ENCODE measurements at regions not wholly inside any gene's neighbourhood (a gene's known extent, or its start where the extent isn't known, plus 50 kb on each side); places are given as distances from the start of the nearest gene placed in this dataset.

- DNase-seq (ENCODE audit: low read depth in 2 of 2): no peak
Observed at GRCh38 chr5:67374378-67374777, 177.8 kb upstream of the CD180 start.

- DNase-seq (ENCODE audit: low read depth in 2 of 2): no peak
Observed at GRCh38 chr5:67373518-67373917, 176.9 kb upstream of the CD180 start.

DNA sequence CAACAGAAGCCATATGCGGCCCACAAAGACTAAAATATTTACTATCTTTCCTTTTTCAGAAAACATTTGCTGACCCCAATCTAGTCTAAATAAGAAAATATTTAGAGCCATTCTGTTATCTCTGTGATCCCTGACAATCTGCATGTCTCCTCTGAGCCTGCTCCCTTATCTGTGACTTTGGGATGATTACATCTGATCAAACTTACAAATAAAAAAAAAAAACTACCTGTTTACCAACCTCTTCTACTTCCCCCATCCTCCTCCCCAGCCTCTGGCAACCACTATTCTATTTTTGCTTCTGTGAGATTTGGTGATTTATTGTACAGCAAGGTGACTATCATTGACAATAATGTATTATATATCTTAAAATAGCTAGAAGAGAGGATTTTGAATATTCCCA, 176.3 kb upstream of the CD180 start:
- DNase-seq (ENCODE audit: low read depth in 2 of 2): no peak

DNA sequence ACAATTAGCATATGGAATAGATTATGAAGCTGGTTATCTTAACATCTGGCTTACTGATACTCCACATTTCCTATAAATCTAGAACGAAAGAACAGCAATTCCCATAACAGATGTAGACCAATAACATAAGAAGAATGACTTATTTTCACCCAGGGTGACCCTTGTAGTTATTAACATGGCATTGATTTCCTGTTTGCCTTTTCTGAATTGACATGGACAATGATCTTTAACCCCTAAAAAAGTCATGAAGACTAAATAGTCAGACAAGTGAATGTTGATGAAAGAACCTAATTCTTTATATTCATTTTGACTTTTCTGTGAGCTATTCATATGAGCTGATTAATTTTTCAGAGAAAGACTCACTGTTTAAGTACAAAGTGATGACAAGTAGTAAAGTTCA, 175.3 kb upstream of the CD180 start:
- no peak for DNase-seq (ENCODE audit: low read depth in 2 of 2)

- DNase-seq (ENCODE audit: low read depth in 2 of 2): no peak
Observed at GRCh38 chr5:67366691-67367395, 170.2 kb upstream of the CD180 start.

DNA sequence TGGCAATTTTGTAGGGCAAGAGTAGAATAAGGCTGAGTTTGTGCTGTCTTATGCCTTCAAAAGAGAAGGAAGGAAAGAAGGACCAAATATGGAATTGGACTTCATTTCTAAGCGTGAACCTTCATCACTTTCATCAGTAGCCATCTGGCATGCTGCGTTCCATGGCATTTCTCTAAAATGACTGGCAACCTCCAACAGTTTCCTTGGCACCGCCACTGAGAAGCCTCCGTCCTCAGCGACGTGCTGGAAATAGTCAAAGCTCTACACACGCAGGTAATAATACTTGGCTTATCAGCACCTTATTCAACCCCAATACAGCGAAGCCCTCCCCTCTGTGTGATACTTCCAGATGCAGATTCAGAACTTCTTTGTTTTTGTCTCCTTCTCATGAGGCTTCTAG, 169.7 kb upstream of the CD180 start:
- no peak for DNase-seq (ENCODE audit: low read depth in 2 of 2)

DNA sequence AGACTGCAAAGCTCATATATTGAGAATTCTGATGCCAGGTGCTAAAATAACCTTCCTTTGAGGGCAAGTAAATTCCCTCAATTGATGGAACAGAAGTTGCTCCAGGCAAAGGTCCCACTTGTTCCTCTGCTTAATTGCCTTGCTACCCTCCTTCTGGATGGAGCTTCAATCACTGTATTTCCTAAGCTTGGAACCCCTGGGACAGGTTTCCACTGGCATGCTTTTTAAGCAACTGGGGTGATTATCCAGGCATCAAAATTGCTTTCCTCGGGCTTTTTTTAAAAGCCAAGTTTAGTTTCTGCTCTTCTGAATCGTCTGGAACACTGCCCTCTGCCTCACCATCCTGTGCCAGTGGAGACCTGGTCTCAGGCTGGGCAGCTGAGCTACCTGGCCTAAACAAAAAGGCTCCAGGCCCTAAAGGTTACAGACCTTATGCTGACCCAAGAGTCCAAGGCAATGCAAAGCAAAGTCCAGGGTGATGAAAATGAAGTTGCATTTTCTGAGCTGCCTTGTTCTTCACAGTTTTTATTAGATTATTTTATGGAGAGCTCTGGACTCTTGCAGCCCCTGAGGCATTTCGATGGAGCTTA, 167.9 kb upstream of the CD180 start:
- no peak for DNase-seq (ENCODE audit: low read depth in 2 of 2)

GRCh38 chr5:67363963-67364362, 167.4 kb upstream of the CD180 start:
- no peak for DNase-seq (ENCODE audit: low read depth in 2 of 2)

DNA sequence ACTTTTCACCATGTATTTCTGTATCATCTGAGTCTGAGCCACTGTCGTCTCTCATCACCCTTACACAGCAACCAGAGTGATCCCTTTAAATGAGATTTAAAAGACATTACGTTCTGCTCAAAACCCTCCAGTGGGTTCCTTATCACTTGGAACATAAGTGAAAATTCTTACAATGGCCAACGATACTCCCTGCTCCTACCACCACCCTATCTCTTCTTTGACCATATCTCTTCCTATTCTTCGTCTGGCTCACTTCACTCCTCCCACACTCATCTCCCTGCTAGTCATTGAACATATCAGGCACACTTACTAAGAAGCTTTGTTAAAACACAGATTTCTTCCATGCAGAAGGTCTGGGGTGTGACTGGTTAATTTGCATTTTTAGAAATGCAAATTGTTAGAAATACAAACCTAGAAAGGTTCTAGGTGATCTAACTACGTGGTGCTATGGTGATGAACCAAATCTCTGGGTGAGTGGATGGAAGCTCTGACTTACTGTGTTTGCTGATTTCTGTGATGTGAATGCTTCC, 166.6 kb upstream of the CD180 start:
- DNase-seq (ENCODE audit: low read depth in 2 of 2): no peak

DNA sequence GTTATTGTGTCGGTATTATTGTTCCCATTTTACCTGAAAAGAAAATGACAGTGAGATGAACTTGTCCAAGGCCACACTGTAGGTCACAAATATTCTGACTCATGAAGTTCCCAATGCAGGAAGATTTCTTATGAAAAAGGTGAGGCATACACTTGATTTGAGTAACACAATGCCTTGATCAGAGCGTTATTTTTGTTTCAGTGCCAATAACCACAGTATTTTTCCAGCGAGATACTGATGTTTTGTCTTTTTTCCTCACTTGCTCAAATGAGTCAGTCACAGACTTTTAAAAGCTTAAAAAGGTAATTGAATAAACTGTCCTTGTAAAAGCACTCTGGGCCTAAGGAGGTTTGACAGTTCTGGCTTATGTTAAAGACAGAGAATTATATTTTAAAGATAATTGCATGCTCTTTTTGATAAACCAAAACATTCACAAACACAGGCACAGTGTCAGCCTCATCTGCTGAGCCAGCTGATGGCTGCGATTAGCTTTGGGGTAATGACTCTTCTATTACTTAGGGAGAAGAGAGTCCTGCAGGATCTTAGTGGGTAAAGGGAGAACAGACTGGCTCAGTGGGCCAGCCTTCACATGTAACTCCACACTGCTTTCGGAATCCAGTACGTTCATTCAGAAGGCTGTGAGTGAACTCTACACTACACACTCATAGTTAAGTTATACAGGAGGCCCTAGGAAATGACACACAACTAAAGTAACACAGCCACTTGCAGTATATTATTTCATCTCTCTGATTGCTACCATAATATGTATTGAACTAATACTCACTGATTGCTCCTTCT, 165.5 kb upstream of the CD180 start:
- no peak for DNase-seq (ENCODE audit: low read depth in 2 of 2)

DNA sequence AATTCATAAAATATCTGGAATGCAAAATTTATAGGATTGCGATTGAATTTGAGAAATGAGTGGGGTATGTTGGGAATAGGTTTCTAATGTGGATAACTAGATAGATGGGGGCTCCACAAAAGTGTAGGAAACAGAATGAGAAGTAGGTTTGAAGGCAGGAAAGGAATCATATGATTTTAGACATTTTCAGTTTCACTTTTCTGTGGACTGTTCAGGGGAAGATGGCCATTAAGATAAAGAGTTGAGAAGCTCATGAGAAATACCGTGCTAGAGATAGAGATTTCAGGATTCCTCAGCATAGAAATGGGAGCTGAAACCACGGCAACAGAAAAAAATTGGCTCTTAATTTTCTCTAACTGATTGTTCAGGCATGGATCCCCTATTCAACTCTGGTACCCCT, 163.4 kb upstream of the CD180 start:
- no peak for DNase-seq (ENCODE audit: low read depth in 2 of 2)

DNA sequence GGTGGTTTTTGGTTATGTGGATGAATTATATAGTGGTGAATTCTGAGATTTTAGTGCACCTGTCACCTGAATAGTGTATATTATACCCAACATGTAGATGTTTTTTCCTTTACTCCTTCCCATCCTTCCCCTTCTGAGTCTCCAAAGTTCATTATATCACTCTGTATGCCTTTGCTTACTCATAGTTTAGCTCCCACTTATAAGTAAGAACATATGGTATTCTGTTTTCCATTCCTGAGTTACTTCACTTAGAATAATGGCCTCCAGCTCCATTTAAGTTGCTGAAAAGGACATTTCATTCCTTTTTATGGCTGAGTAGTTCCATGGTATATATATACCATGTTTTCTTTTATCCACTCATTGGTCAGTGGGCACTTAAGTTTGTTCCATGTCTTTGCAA, 161.6 kb upstream of the CD180 start:
- DNase-seq (ENCODE audit: low read depth in 2 of 2): no peak

GRCh38 chr5:67355120-67355713, 158.6 kb upstream of the CD180 start:
- no peak for DNase-seq (ENCODE audit: low read depth in 2 of 2)

DNA sequence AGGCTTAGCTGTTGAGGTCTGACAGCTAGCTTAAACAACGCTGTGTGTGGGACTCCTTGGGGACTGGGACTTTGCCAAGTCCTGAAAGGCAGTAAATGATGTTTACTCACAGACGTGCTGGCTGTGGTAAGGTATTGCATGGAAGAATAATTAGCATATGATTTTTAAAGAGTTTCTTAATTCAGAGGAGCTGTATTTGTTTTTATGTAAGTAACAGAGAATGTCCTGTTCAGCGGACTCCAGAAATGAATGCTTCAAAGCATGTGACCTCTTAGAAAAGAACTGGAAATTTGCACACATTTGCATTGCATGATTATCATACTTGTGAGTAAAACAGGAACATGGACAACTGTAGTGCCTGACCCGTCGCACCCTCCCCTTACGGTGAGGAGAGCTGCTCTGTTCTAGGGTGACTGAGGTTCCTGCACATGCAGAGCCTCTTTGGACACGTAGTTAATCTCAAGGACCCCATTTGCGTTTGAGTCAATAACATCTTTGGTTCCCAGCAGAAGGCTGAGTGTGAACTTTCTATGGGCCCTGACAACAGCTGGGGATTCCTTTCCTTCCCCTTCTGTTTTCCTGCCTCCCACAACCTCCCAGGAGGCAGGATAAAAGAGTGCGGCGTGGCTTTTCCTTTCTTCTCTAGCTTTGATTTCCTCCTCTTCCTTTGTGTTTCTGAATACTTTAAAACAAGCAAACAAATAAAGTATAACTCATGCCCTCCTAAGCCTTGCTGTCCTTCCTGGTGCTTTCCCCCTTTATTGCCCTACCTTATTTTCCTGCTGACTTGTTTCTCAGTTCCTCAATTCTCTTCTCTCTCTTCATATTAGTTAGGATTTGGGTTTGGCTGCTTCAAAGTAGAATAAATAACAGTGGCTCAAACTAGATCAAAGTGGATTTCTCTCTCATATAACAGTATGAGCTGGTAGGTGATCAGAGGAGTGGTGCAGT, 157.2 kb upstream of the CD180 start:
- DNase-seq (ENCODE audit: low read depth in 2 of 2): no peak

DNA sequence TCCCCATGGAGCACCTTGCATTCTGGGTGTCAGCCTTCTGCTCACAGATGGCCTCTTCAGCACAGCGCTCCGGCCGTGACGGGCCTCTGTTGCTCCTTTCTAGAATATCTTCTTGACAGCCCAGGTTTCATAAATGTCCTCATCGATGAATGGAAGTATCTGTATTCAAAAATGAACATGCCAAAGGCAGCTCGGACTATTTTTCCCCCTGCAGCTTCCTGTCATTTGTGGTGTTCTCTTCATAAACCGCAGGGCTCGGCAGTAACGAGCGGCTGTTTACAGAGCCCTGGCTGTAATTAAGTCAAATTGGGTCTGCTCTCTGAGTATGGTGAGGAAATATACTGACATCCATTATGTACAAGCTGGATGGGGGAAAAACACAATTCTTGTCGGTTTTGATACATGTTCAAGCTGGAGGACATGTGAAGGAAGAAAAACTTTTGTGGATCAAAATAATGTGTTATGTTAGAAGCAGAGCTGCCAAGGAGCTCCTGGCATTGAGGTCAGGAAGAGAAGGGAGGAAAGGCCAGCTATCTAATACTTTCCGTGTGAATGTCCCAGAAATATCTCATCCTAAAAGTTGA, 154.1 kb upstream of the CD180 start:
- no peak for DNase-seq (ENCODE audit: low read depth in 2 of 2)

GRCh38 chr5:67350185-67350584, 153.6 kb upstream of the CD180 start:
- no peak for DNase-seq (ENCODE audit: low read depth in 2 of 2)

- no peak for DNase-seq (ENCODE audit: low read depth in 2 of 2)
Observed at GRCh38 chr5:67347821-67348220, 151.2 kb upstream of the CD180 start.

GRCh38 chr5:67346611-67347010, 150.0 kb upstream of the CD180 start:
- no peak for DNase-seq (ENCODE audit: low read depth in 2 of 2)

DNA sequence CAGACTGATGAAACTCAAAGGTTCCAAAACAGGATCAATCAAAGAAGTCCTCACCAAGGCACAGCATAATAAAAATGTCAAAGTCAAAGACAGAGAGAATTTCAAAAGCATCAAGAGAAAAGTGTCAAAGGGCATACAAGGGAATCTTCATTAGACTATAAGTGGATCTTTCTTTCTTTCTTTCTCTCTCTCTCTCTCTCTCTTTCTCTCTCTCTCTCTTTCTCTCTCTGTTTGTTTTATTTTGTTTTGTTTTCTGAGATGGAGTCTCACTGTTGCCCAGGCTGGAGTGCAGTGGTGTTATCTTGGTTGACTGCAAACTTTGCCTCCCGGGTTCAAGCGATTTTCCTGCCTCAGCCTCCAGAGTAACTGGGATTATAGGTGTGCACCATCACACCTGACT, 148.3 kb upstream of the CD180 start:
- no peak for DNase-seq (ENCODE audit: low read depth in 2 of 2)

DNA sequence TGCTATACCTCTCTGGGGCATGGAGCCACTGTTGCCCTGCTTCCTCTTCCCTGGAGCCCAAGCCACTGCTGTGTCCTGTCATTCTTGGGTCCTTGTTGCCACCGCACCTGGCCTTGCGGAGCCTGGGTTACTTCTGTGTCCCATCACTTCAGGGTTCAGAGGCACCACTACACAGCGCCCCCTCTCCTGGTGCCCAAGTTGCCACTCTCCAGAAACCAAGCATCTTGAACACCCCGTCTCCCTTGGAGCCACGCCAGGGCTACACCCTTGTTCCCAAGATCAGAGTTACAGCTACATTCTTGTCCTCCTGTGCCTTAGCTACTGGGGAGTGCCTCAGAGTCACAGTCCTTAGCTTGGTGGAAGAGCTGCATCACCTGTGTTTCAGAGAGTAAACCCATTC, 147.2 kb upstream of the CD180 start:
- DNase-seq (ENCODE audit: low read depth in 2 of 2): no peak

DNA sequence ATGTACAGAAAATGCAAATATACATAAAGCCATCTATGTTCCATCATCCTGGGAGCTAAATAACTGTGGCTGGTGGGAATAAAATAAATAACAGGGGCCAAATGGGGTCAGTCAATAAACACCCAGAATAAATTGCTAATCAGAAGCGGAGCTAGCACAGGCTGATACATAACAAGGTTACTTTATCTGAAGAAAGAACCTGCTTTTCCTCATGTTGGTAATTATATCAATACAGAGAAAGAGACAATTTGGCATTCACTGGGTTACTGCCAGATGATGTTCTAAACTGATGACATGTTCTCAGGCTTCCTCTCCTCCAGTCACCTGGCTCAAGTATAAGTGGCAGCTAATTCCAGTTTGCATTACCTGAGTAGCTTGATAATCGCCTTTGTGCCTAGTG, 144.9 kb upstream of the CD180 start:
- DNase-seq (ENCODE audit: low read depth in 2 of 2): no peak

Measured in activated CD8-positive, alpha-beta memory T cell treated with anti-CD3 and anti-CD28 coated beads for 4 hours (primary cell).